HCT116 (cell line): ENCODE measurements at regions not wholly inside any gene's neighbourhood (a gene's known extent, or its start where the extent isn't known, plus 50 kb on each side); places are given as distances from the start of the nearest gene placed in this dataset.

Experiments used
- ATAC-seq: fragments of 200-7000 bp; cut with Tn5 transposase; 2 replicates; pipeline ENCODE4 v1.9.1; 2020; ENCODE audit warnings: mild to moderate bottlenecking, moderate library complexity
- BruUV-seq: library from RNA; stranded (reverse); fragments of 400-500 nt; replicated peaks from 2 replicates; lab custom pipeline; 2021; lab: Mats Ljungman, UMichigan
- CTCF ChIA-PET: fragments of 300-600 bp; sonication (Branson Sonifier 250); formaldehyde crosslinking; loops from one replicate; lab custom pipeline; 2021; ENCODE audit warnings: antibody characterized with exemption; lab: Charles Lee
- POLR2A ChIA-PET: fragments of 300-600, 350-600 bp; sonication (Branson Sonifier 250); formaldehyde crosslinking; loops from one replicate; lab custom pipeline; 2021; ENCODE audit warnings: antibody characterized with exemption; lab: Charles Lee
- RAD21 ChIA-PET, 2 experiments: fragments of 300-600 bp; sonication (Branson Sonifier 250); formaldehyde crosslinking; loops; one replicate each; lab custom pipeline; 2023; ENCODE audit warnings: low total read pairs in 2 of 2; ENCODE audit not compliant: uncharacterized antibody in 2 of 2, unreplicated experiment in 2 of 2, low non-redundant PET in 1 of 2; lab: Charles Lee
- DNase-seq: peaks from one replicate; pipeline ENCODE4 v3.0.0-alpha.2; 2010; ENCODE audit warnings: low read depth, low spot score
- H2AFZ ChIP-seq: fragments of 200-600 bp; shearing (Covaris generic), sonication (generic); 2 replicates; pipeline ENCODE4 v1.6.1; 2017; ENCODE audit warnings: low read depth, mixed run types, mixed read lengths, antibody characterized with exemption, low read length; ENCODE audit not compliant: poor library complexity, severe bottlenecking
- H3K27ac ChIP-seq: 2 replicates; pipeline ENCODE4 v1.5.1; 2012; ENCODE audit warnings: low read depth, low read length
- H3K27me3 ChIP-seq: fragments of 200-600 bp; sonication (generic); 2 replicates; pipeline ENCODE4 v1.6.1; 2016; ENCODE audit warnings: mixed run types, low read length, mixed read lengths; ENCODE audit not compliant: insufficient read depth
- H3K36me3 ChIP-seq, 2 experiments: fragments of 200-500 bp in 1 of 2; fragments of 200-600 bp in 1 of 2; sonication (Bioruptor generic) in 1 of 2; sonication (generic) in 1 of 2; 2 replicates each; pipeline versions ENCODE4 v1.5.1 to v1.6.1; 2014 to 2016; ENCODE audit warnings: low read length in 2 of 2, inconsistent platforms in 1 of 2, mixed read lengths in 1 of 2, mixed run types in 1 of 2; ENCODE audit not compliant: insufficient read depth in 2 of 2, control insufficient read depth in 1 of 2
- H3K4me1 ChIP-seq, 2 experiments: fragments of 200-600 bp in 1 of 2; sonication (generic) in 1 of 2; 2 replicates each; pipeline versions ENCODE4 v1.5.1 to v1.6.1; 2012 to 2017; ENCODE audit warnings: low read length in 2 of 2, inconsistent platforms in 1 of 2, mild to moderate bottlenecking in 1 of 2, mixed read lengths in 1 of 2, mixed run types in 1 of 2, moderate library complexity in 1 of 2; ENCODE audit not compliant: insufficient read depth in 2 of 2, control insufficient read depth in 1 of 2
- H3K4me2 ChIP-seq: fragments of 200-600 bp; sonication (generic); 2 replicates; pipeline ENCODE4 v1.6.1; 2017; ENCODE audit warnings: mixed run types, low read length, mixed read lengths
- H3K4me3 ChIP-seq, 2 experiments: fragments of 200-600 bp in 1 of 2; sonication (generic) in 1 of 2; replicated peaks in 1 of 2; 2 replicates each; pipeline ENCODE4 v1.5.1; 2011 to 2016; ENCODE audit warnings: low read length in 2 of 2, control low read depth in 1 of 2, low read depth in 1 of 2, mild to moderate bottlenecking in 1 of 2, mixed read lengths in 1 of 2, mixed run types in 1 of 2
- H3K79me2 ChIP-seq: fragments of 200-600 bp; sonication (generic); 2 replicates; pipeline ENCODE4 v1.6.1; 2017; ENCODE audit warnings: mild to moderate bottlenecking, mixed run types, low read length, moderate library complexity, mixed read lengths; ENCODE audit not compliant: insufficient read depth
- H3K9ac ChIP-seq: fragments of 200-600 bp; sonication (generic); 2 replicates; pipeline ENCODE4 v1.6.1; 2016; ENCODE audit warnings: low read length, mixed read lengths
- H3K9me2 ChIP-seq: fragments of 200-600 bp; sonication (generic), shearing (Covaris generic); 2 replicates; pipeline ENCODE4 v1.6.1; 2017; ENCODE audit warnings: mixed run types, mild to moderate bottlenecking, moderate library complexity; ENCODE audit not compliant: insufficient read depth
- H3K9me3 ChIP-seq, 2 experiments: fragments of 200-500 bp in 1 of 2; fragments of 200-600 bp in 1 of 2; sonication (Bioruptor generic) in 1 of 2; sonication (generic) in 1 of 2; 2 replicates each; pipeline ENCODE4 v1.6.1; 2014 to 2017; ENCODE audit warnings: low read length in 2 of 2, mixed read lengths in 2 of 2, inconsistent platforms in 1 of 2, low read depth in 1 of 2, mild to moderate bottlenecking in 1 of 2, mixed run types in 1 of 2, moderate library complexity in 1 of 2; ENCODE audit not compliant: control insufficient read depth in 1 of 2, insufficient read depth in 1 of 2
- H4K20me1 ChIP-seq: fragments of 200-600 bp; sonication (generic), shearing (Covaris generic); 2 replicates; pipeline ENCODE4 v1.6.1; 2017; ENCODE audit warnings: mixed run types, mild to moderate bottlenecking, moderate library complexity; ENCODE audit not compliant: insufficient read depth
- CTCF ChIP-seq, 3 experiments: fragments of 200-600 bp in 1 of 3; sonication (generic) in 1 of 3; IDR thresholded peaks in 2 of 3; conservative IDR thresholded peaks in 1 of 3; 2 replicates each; pipeline ENCODE4 v1.5.1; 2012 to 2017; ENCODE audit warnings: low read depth in 2 of 3, low read length in 2 of 3, antibody characterized with exemption in 1 of 3, borderline replicate concordance in 1 of 3, control low read depth in 1 of 3, mild to moderate bottlenecking in 1 of 3, mixed read lengths in 1 of 3, mixed run types in 1 of 3, moderate library complexity in 1 of 3; ENCODE audit not compliant: insufficient read depth in 1 of 3
- ELF1 ChIP-seq: IDR thresholded peaks from 2 replicates; pipeline ENCODE4 v1.6.1; 2012; ENCODE audit warnings: low read depth, borderline replicate concordance
- EZH2phosphoT487 ChIP-seq: fragments of 200-600 bp; IDR thresholded peaks from 2 replicates; pipeline ENCODE4 v1.6.1; 2018; ENCODE audit warnings: antibody characterized with exemption, borderline replicate concordance
- FOSL1 ChIP-seq: IDR thresholded peaks from 2 replicates; pipeline ENCODE4 v1.6.1; 2012; ENCODE audit warnings: low read depth
- POLR2A ChIP-seq: IDR thresholded peaks from 2 replicates; pipeline ENCODE4 v1.7.0; 2011; ENCODE audit warnings: borderline replicate concordance; ENCODE audit not compliant: insufficient read depth, insufficient read length; ENCODE audit errors: extremely low read depth
- POLR2AphosphoS5 ChIP-seq: IDR thresholded peaks from 2 replicates; pipeline ENCODE4 v1.6.1; 2011; ENCODE audit warnings: mild to moderate bottlenecking, low read depth, low read length, moderate library complexity
- RAD21 ChIP-seq: IDR thresholded peaks from 2 replicates; pipeline ENCODE4 v1.6.1; 2012; ENCODE audit warnings: low read depth, mild to moderate bottlenecking
- SRF ChIP-seq: IDR thresholded peaks from 2 replicates; pipeline ENCODE4 v1.6.1; 2012; ENCODE audit warnings: low read depth
- TCF7L2 ChIP-seq: IDR thresholded peaks from 2 replicates; pipeline ENCODE4 v1.7.0; 2011; ENCODE audit warnings: borderline replicate concordance, inconsistent platforms; ENCODE audit not compliant: insufficient read depth, insufficient read length; ENCODE audit errors: extremely low read depth
- ZNF274 ChIP-seq: fragments of 200-500 bp; sonication (Bioruptor generic); IDR thresholded peaks from 2 replicates; pipeline ENCODE4 v1.6.1; 2014; ENCODE audit warnings: mild to moderate bottlenecking, low read depth, low read length, inconsistent platforms
- intact Hi-C: fragments of 100-400 bp; cut with micrococcal nuclease; formaldehyde crosslinking; loops from 2 replicates; pipeline ENCODE4 v1.10.0; 2022
- TF ChIP-seq, protein P1 (sequence below): IDR thresholded peaks from 2 replicates; pipeline ENCODE4 v1.6.1; 2011; ENCODE audit warnings: mild to moderate bottlenecking, low read length, moderate library complexity; ENCODE audit not compliant: insufficient replicate concordance; ENCODE audit errors: extremely low read depth
- TF ChIP-seq, protein P2 (sequence below): IDR thresholded peaks from 2 replicates; pipeline ENCODE4 v1.6.1; 2012

DNA sequence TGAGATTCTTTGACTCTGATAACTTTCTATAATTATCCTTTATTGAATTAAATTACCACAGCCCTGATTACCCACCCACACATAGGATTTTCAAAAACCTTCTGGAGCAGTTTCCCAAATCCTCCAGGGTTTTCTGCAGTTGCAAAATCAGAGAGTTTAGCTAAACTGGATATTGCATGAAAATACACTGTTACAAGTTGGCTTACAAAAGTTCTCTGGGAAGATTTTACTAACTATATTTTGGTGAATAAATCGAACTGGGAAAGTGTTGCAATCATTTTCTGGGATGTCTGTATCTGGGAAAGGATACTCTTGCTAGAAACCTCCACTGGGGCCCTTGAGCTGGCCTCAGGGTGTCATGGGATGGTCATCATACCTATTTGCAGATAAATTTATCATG, 97.6 kb upstream of the STMND1 start:
- H3K9ac ChIP-seq = no peak overlapping the region
- no peaks in the 10 kb centered on the region for H3K36me3 ChIP-seq
- BruUV-seq = no TSS peak
- ChIA-PET RAD21 (no interaction called here), POLR2A (no interaction called here), CTCF (no interaction called here)
- TF ChIP-seq RAD21 (no peak), SRF (no peak), POLR2A (no peak), EZH2phosphoT487 (no peak), FOSL1 (no peak), ZNF274 (no peak), CTCF (IDR thresholded peaks at IDR 0.05 in 2 of 3, conservative IDR thresholded peaks at IDR 0.05 in 1 of 3; ENCODE audit: borderline replicate concordance in 1 of 3, insufficient read depth in 1 of 3, low read depth in 2 of 3, low read length in 2 of 3) (no peak), POLR2AphosphoS5 (no peak), TCF7L2 (no peak), ELF1 (no peak)
- TF ChIP-seq, protein P1, sequence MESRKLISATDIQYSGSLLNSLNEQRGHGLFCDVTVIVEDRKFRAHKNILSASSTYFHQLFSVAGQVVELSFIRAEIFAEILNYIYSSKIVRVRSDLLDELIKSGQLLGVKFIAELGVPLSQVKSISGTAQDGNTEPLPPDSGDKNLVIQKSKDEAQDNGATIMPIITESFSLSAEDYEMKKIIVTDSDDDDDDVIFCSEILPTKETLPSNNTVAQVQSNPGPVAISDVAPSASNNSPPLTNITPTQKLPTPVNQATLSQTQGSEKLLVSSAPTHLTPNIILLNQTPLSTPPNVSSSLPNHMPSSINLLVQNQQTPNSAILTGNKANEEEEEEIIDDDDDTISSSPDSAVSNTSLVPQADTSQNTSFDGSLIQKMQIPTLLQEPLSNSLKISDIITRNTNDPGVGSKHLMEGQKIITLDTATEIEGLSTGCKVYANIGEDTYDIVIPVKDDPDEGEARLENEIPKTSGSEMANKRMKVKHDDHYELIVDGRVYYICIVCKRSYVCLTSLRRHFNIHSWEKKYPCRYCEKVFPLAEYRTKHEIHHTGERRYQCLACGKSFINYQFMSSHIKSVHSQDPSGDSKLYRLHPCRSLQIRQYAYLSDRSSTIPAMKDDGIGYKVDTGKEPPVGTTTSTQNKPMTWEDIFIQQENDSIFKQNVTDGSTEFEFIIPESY = no peak
- TF ChIP-seq, protein P2, sequence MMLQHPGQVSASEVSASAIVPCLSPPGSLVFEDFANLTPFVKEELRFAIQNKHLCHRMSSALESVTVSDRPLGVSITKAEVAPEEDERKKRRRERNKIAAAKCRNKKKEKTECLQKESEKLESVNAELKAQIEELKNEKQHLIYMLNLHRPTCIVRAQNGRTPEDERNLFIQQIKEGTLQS = no peak
- no peak overlapping the region for H3K4me2 ChIP-seq
- H2AFZ ChIP-seq = no peak overlapping the region
- H3K9me3 ChIP-seq = no peaks in the 10 kb centered on the region
- no peaks in the 10 kb centered on the region for H3K79me2 ChIP-seq
- DNase-seq = no peak
- H4K20me1 ChIP-seq = no peaks in the 10 kb centered on the region
- ATAC-seq = no peak
- no peak overlapping the region for H3K27ac ChIP-seq
- H3K4me3 ChIP-seq = no peak overlapping the region
- no peaks in the 10 kb centered on the region for H3K9me2 ChIP-seq
- intact Hi-C loops = no loop called here
- H3K4me1 ChIP-seq = no peaks in the 10 kb centered on the region
- no peaks in the 10 kb centered on the region for H3K27me3 ChIP-seq
